GM12878 (cell line): ENCODE measurements at regions not wholly inside any gene's neighbourhood (a gene's known extent, or its start where the extent isn't known, plus 50 kb on each side); places are given as distances from the start of the nearest gene placed in this dataset.

Experiments used
- ATAC-seq: fragments of 200-7000 bp; cut with Tn5 transposase; 3 replicates; pipeline ENCODE4 v1.9.1; 2020; ENCODE audit warnings: mild to moderate bottlenecking, moderate library complexity
- BruUV-seq: library from RNA; stranded (reverse); fragments of 400-500 nt; replicated peaks from 2 replicates; lab custom pipeline; 2021; lab: Mats Ljungman, UMichigan
- CTCF ChIA-PET: fragments of 300-600 bp; sonication (Branson Sonifier 250); formaldehyde crosslinking; extraction: SDS; loops from one replicate; lab custom pipeline; 2021; ENCODE audit warnings: inconsistent platforms; lab: Yijun Ruan, JAX
- POLR2A ChIA-PET: fragments of 350-600 bp; formaldehyde crosslinking; extraction: SDS; loops from one replicate; lab custom pipeline; 2021; ENCODE audit warnings: inconsistent platforms; lab: Charles Lee
- RAD21 ChIA-PET: fragments of 300-600 bp; sonication (Branson Sonifier 250); formaldehyde crosslinking; loops from one replicate; lab custom pipeline; 2023; ENCODE audit warnings: antibody characterized with exemption; ENCODE audit not compliant: unreplicated experiment; lab: Charles Lee
- SMC1A ChIA-PET: fragments of 300-600 bp; sonication (Branson Sonifier 250); formaldehyde crosslinking; loops from one replicate; lab custom pipeline; 2023; ENCODE audit not compliant: unreplicated experiment, uncharacterized antibody; lab: Charles Lee
- DNase-seq: peaks from one replicate; pipeline ENCODE4 v3.0.0-alpha.2; 2011; ENCODE audit warnings: low read depth, low spot score
- FAIRE-seq: peaks from 3 replicates; lab custom pipeline; 2011; peaks lifted over from hg19 to GRCh38; lab: Jason Lieb, UNC
- H2AFZ ChIP-seq: 2 replicates; pipeline ENCODE4 v1.6.0; 2011; ENCODE audit warnings: low read depth, low read length, control low read depth; ENCODE audit not compliant: control insufficient read depth
- H3K27ac ChIP-seq: 2 replicates; pipeline ENCODE4 v1.5.1; 2011; ENCODE audit warnings: control low read depth; ENCODE audit not compliant: control insufficient read depth, insufficient read depth
- H3K27me3 ChIP-seq, 2 experiments: replicated peaks in 1 of 2; 2 replicates each; pipeline versions ENCODE4 v1.6.0 to v1.6.1; 2011; ENCODE audit warnings: low read length in 1 of 2; ENCODE audit not compliant: control insufficient read depth in 2 of 2, insufficient read depth in 2 of 2
- H3K36me3 ChIP-seq, 2 experiments: 2 replicates each; pipeline ENCODE4 v1.5.1; 2011; ENCODE audit warnings: low read length in 1 of 2; ENCODE audit not compliant: control insufficient read depth in 2 of 2, insufficient read depth in 2 of 2
- H3K4me1 ChIP-seq: 2 replicates; pipeline ENCODE4 v1.6.1; 2011; ENCODE audit warnings: mild to moderate bottlenecking, low read length, moderate library complexity, mixed read lengths; ENCODE audit not compliant: control insufficient read depth, insufficient read depth
- H3K4me2 ChIP-seq: 2 replicates; pipeline ENCODE4 v1.6.0; 2011; ENCODE audit warnings: control low read depth; ENCODE audit not compliant: control insufficient read depth, insufficient read depth
- H3K4me3 ChIP-seq: fragments of 200-600 bp; sonication (generic); 2 replicates; pipeline ENCODE4 v1.5.1; 2016
- H3K79me2 ChIP-seq: 2 replicates; pipeline ENCODE4 v1.6.0; 2011; ENCODE audit warnings: low read length; ENCODE audit not compliant: control insufficient read depth, insufficient read depth
- H3K9ac ChIP-seq: 2 replicates; pipeline ENCODE4 v1.8.0; 2011; ENCODE audit warnings: low read length, control low read depth, mixed read lengths; ENCODE audit not compliant: control insufficient read depth, insufficient read depth
- H3K9me3 ChIP-seq: replicated peaks from 3 replicates; pipeline ENCODE4 v1.5.1; 2011; ENCODE audit warnings: mild to moderate bottlenecking, low read length; ENCODE audit not compliant: control insufficient read depth, insufficient read depth
- H4K20me1 ChIP-seq: 2 replicates; pipeline ENCODE4 v1.6.0; 2011; ENCODE audit not compliant: control insufficient read depth, insufficient read depth
- CEBPB ChIP-seq, 2 experiments: fragments of 150-350 bp in 1 of 2; IDR thresholded peaks; 2 replicates each; pipeline ENCODE4 v1.6.1; 2012 to 2014; ENCODE audit warnings: low read depth in 2 of 2, low read length in 2 of 2, borderline replicate concordance in 1 of 2, inconsistent platforms in 1 of 2
- CHD4 ChIP-seq: fragments of 200-600 bp; sonication (generic); IDR thresholded peaks from 2 replicates; pipeline ENCODE4 v1.6.1; 2016; ENCODE audit warnings: mild to moderate bottlenecking
- CREB1 ChIP-seq: IDR thresholded peaks from 2 replicates; pipeline ENCODE4 v1.6.1; 2012; ENCODE audit warnings: low read depth, mild to moderate bottlenecking, inconsistent platforms
- EZH2 ChIP-seq: IDR thresholded peaks from 2 replicates; pipeline ENCODE4 v1.6.1; 2012; ENCODE audit warnings: low read depth, mild to moderate bottlenecking, control low read depth, inconsistent platforms, low read length, borderline replicate concordance; ENCODE audit not compliant: control insufficient read depth
- FOXM1 ChIP-seq: IDR thresholded peaks from 2 replicates; pipeline ENCODE4 v1.6.1; 2012; ENCODE audit warnings: low read depth, mild to moderate bottlenecking, inconsistent platforms, low read length, moderate library complexity
- HDGF ChIP-seq: fragments of 450-650 bp; IDR thresholded peaks from 2 replicates; pipeline ENCODE4 v1.6.1; 2016; ENCODE audit warnings: antibody characterized with exemption
- IRF4 ChIP-seq: IDR thresholded peaks from 2 replicates; pipeline ENCODE4 v1.6.1; 2011; ENCODE audit warnings: low read depth, low read length
- MTA2 ChIP-seq: fragments of 450-650 bp; IDR thresholded peaks from 2 replicates; pipeline ENCODE4 v1.6.1; 2016; ENCODE audit warnings: low read depth, mild to moderate bottlenecking, moderate library complexity
- NFYA ChIP-seq: IDR thresholded peaks from 2 replicates; pipeline ENCODE4 v1.6.1; 2011; ENCODE audit warnings: low read depth, mild to moderate bottlenecking, low read length, improper control_type of control experiment, borderline replicate concordance
- POLR2AphosphoS5 ChIP-seq: IDR thresholded peaks from 2 replicates; pipeline ENCODE4 v1.6.1; 2011; ENCODE audit warnings: mild to moderate bottlenecking, low read length, inconsistent platforms
- TBL1XR1 ChIP-seq: IDR thresholded peaks from 2 replicates; pipeline ENCODE4 v1.6.1; 2012; ENCODE audit warnings: low read depth, low read length, improper control_type of control experiment
- ZNF274 ChIP-seq: IDR thresholded peaks from one replicate; pipeline ENCODE4 v1.8.0; 2011; ENCODE audit not compliant: insufficient read length, insufficient read depth
- ZZZ3 ChIP-seq: IDR thresholded peaks from 2 replicates; pipeline ENCODE4 v1.6.1; 2011; ENCODE audit warnings: low read depth; ENCODE audit not compliant: control insufficient read depth, insufficient read length
- WGBS: methylation state at CpG from one replicate; pipeline ENCODE4 v1.1.6; 2016; ENCODE audit warnings: low lambda C conversion rate; ENCODE audit not compliant: insufficient replicate concordance, insufficient coverage; ENCODE audit errors: missing lambda C conversion rate; 5-methylcytosine and 5-hydroxymethylcytosine counted together
- in situ Hi-C: fragments of 300-500 bp; cut with MboI; formaldehyde crosslinking; loops from 9 replicates; pipeline ENCODE4 v1.14.3; 2018; ENCODE audit warnings: mixed read lengths
- intact Hi-C: fragments of 100-400 bp; cut with micrococcal nuclease; formaldehyde crosslinking; loops from one replicate; pipeline ENCODE4 v1.14.2; 2022; ENCODE audit not compliant: unreplicated experiment
- TF ChIP-seq, protein P1 (sequence below): fragments of 450-650 bp; formaldehyde crosslinking; IDR thresholded peaks from 2 replicates; pipeline ENCODE4 v1.4.0; 2022; ENCODE audit warnings: mild to moderate bottlenecking, moderate library complexity
- TF ChIP-seq, protein P2 (sequence below): fragments of 450-650 bp; IDR thresholded peaks from 2 replicates; pipeline ENCODE4 v1.6.1; 2016; ENCODE audit warnings: mild to moderate bottlenecking, moderate library complexity, borderline replicate concordance
- TF ChIP-seq, protein P3 (sequence below): IDR thresholded peaks from 2 replicates; pipeline ENCODE4 v1.6.1; 2011; ENCODE audit warnings: low read depth, mild to moderate bottlenecking, low read length, moderate library complexity, borderline replicate concordance; ENCODE audit errors: extremely low read depth

DNA sequence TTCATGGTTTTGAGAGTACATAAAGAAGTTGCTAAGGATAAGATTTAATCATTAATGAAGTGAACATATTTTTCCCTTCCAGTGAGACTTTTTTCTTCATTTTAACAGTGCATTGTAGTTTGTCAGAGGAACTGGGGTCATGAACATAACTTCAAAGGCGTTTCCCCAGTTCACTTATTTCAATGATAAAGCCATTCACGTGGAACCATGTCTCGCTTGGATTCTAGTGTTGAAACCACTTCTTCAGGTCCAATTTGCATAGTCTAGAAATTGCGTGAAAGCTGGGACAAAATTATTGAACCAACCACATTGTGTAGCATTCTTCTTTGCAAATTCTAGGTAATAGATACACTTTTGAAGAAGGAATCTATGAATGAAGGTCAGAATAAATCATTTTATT, 197.0 kb downstream of the CLIC5 start:
- no peaks in the 10 kb centered on the region for H4K20me1 ChIP-seq
- intact Hi-C loops (no loop called here), in situ Hi-C loops (no loop called here)
- CTCF ChIA-PET = no interaction called here
- H3K36me3 ChIP-seq = no peaks in the 10 kb centered on the region
- H3K9ac ChIP-seq = no peak overlapping the region
- RAD21 ChIA-PET = no interaction called here
- TF ChIP-seq CHD4 (no peak), FOXM1 (no peak), POLR2AphosphoS5 (no peak), CREB1 (no peak), EZH2 (no peak), MTA2 (no peak), HDGF (no peak), ZNF274 (no peak), ZZZ3 (no peak), CEBPB (IDR thresholded peaks at IDR 0.05; ENCODE audit: borderline replicate concordance in 1 of 2, low read depth in 2 of 2, low read length in 2 of 2) (no peak), NFYA (no peak), IRF4 (no peak), TBL1XR1 (no peak)
- TF ChIP-seq, protein P1, sequence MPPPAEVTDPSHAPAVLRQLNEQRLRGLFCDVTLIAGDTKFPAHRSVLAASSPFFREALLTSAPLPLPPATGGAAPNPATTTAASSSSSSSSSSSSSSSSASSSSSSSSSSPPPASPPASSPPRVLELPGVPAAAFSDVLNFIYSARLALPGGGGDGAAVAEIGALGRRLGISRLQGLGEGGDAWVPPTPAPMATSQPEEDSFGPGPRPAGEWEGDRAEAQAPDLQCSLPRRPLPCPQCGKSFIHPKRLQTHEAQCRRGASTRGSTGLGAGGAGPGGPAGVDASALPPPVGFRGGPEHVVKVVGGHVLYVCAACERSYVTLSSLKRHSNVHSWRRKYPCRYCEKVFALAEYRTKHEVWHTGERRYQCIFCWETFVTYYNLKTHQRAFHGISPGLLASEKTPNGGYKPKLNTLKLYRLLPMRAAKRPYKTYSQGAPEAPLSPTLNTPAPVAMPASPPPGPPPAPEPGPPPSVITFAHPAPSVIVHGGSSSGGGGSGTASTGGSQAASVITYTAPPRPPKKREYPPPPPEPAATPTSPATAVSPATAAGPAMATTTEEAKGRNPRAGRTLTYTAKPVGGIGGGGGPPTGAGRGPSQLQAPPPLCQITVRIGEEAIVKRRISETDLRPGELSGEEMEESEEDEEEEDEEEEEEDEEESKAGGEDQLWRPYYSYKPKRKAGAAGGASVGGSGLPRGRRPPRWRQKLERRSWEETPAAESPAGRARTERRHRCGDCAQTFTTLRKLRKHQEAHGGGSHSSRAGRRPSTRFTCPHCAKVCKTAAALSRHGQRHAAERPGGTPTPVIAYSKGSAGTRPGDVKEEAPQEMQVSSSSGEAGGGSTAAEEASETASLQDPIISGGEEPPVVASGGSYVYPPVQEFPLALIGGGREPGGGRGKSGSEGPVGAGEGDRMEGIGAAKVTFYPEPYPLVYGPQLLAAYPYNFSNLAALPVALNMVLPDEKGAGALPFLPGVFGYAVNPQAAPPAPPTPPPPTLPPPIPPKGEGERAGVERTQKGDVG (CRISPR knock-in tag) = no peak
- TF ChIP-seq, protein P2, sequence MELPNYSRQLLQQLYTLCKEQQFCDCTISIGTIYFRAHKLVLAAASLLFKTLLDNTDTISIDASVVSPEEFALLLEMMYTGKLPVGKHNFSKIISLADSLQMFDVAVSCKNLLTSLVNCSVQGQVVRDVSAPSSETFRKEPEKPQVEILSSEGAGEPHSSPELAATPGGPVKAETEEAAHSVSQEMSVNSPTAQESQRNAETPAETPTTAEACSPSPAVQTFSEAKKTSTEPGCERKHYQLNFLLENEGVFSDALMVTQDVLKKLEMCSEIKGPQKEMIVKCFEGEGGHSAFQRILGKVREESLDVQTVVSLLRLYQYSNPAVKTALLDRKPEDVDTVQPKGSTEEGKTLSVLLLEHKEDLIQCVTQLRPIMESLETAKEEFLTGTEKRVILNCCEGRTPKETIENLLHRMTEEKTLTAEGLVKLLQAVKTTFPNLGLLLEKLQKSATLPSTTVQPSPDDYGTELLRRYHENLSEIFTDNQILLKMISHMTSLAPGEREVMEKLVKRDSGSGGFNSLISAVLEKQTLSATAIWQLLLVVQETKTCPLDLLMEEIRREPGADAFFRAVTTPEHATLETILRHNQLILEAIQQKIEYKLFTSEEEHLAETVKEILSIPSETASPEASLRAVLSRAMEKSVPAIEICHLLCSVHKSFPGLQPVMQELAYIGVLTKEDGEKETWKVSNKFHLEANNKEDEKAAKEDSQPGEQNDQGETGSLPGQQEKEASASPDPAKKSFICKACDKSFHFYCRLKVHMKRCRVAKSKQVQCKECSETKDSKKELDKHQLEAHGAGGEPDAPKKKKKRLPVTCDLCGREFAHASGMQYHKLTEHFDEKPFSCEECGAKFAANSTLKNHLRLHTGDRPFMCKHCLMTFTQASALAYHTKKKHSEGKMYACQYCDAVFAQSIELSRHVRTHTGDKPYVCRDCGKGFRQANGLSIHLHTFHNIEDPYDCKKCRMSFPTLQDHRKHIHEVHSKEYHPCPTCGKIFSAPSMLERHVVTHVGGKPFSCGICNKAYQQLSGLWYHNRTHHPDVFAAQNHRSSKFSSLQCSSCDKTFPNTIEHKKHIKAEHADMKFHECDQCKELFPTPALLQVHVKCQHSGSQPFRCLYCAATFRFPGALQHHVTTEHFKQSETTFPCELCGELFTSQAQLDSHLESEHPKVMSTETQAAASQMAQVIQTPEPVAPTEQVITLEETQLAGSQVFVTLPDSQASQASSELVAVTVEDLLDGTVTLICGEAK = no peak
- TF ChIP-seq, protein P3, sequence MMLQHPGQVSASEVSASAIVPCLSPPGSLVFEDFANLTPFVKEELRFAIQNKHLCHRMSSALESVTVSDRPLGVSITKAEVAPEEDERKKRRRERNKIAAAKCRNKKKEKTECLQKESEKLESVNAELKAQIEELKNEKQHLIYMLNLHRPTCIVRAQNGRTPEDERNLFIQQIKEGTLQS = no peak
- BruUV-seq = no TSS peak
- H2AFZ ChIP-seq = no peak overlapping the region
- SMC1A ChIA-PET = interaction anchor here (1.4 kb wide), 1 partner anchor 9 kb away, joined by 5 read pairs; no protein-coding TSS in a partner anchor
- no peaks in the 10 kb centered on the region; a peak in 1 of 4 replicates for H3K27me3 ChIP-seq
- no peaks in the 10 kb centered on the region for H3K4me1 ChIP-seq
- no peaks in the 10 kb centered on the region for H3K79me2 ChIP-seq
- no peak for FAIRE-seq
- DNase-seq = no peak
- 16% methylated on average over 4 of the region's 4 CpGs for WGBS
- H3K9me3 ChIP-seq = no peaks in the 10 kb centered on the region
- H3K4me3 ChIP-seq = no peak overlapping the region
- no peak overlapping the region for H3K4me2 ChIP-seq
- no peak for ATAC-seq
- POLR2A ChIA-PET = no interaction called here
- no peak overlapping the region for H3K27ac ChIP-seq
